T-cell (primary cell): ENCODE measurements at regions not wholly inside any gene's neighbourhood (a gene's known extent, or its start where the extent isn't known, plus 50 kb on each side); places are given as distances from the start of the nearest gene placed in this dataset.

Source experiments
- ATAC-seq, 4 experiments: fragments of 200-7000 bp in 3 of 4; fragments of 150-1000 bp in 1 of 4; cut with Tn5 transposase; replicated peaks in 1 of 4; 1 replicate in 3 of 4; 2 replicates in 1 of 4; pipeline ENCODE4 v1.10.0; 2021; ENCODE audit warnings: moderate library complexity in 3 of 4, mild to moderate bottlenecking in 2 of 4, moderate number of reproducible peaks in 1 of 4
- CTCF ChIA-PET, 2 donors: fragments of 300-600 bp; sonication (Branson Sonifier 250); formaldehyde crosslinking; loops; one replicate each; lab custom pipeline; 2022; ENCODE audit warnings: antibody characterized with exemption in 2 of 2; lab: Charles Lee
- POLR2A ChIA-PET, 2 donors: fragments of 300-600 bp; sonication (Branson Sonifier 250); formaldehyde crosslinking; loops; one replicate each; lab custom pipeline; 2022; ENCODE audit warnings: antibody characterized with exemption in 2 of 2; lab: Charles Lee
- DNase-seq, 35 experiments: peaks; one replicate each; pipeline versions ENCODE4 v3.0.0 to v3.0.0-alpha.2; 2013 to 2023
- H3K27ac ChIP-seq: one replicate; pipeline ENCODE4 v1.5.1; 2013; ENCODE audit warnings: low read length
- H3K27me3 ChIP-seq, 2 experiments: replicated peaks in 1 of 2; 1 replicate in 1 of 2; 2 replicates in 1 of 2; pipeline versions ENCODE4 v1.6.1 to v1.7.0; 2013; ENCODE audit warnings: low read length in 1 of 2, mixed read lengths in 1 of 2; ENCODE audit not compliant: control insufficient read depth in 2 of 2, insufficient read depth in 2 of 2; ENCODE audit errors: extremely low read depth in 1 of 2
- H3K36me3 ChIP-seq, 2 donors: 1 replicate in 1 of 2; 2 replicates in 1 of 2; pipeline versions ENCODE4 v1.6.1 to v1.7.0; 2013; ENCODE audit warnings: low read length in 1 of 2; ENCODE audit not compliant: control insufficient read depth in 2 of 2, insufficient read depth in 1 of 2; ENCODE audit errors: extremely low read depth in 1 of 2
- H3K4me1 ChIP-seq, 2 experiments: 1 replicate in 1 of 2; 2 replicates in 1 of 2; pipeline versions ENCODE4 v1.6.1 to v1.7.0; 2013; ENCODE audit warnings: low read length in 2 of 2, mixed read lengths in 1 of 2; ENCODE audit not compliant: insufficient read depth in 2 of 2, control insufficient read depth in 1 of 2; ENCODE audit errors: extremely low read depth in 1 of 2
- H3K4me3 ChIP-seq, 2 donors: 1 replicate in 1 of 2; 2 replicates in 1 of 2; pipeline versions ENCODE4 v1.5.1 to v1.7.0; 2013; ENCODE audit warnings: mild to moderate bottlenecking in 2 of 2, low read length in 1 of 2, moderate library complexity in 1 of 2; ENCODE audit not compliant: control insufficient read depth in 1 of 2; ENCODE audit errors: extremely low read depth in 1 of 2
- H3K9me3 ChIP-seq: 2 replicates; pipeline ENCODE4 v1.7.0; 2013
- H3K27ac Mint-ChIP-seq, 2 donors: one replicate each; pipeline ENCODE4 v1.8.0; 2020 to 2021; ENCODE audit warnings: mild to moderate bottlenecking in 2 of 2, mixed read lengths in 2 of 2
- H3K27me3 Mint-ChIP-seq, 2 donors: one replicate each; pipeline ENCODE4 v1.8.0; 2021 to 2022; ENCODE audit warnings: mixed read lengths in 2 of 2
- H3K36me3 Mint-ChIP-seq: one replicate; pipeline ENCODE4 v1.8.0; 2021; ENCODE audit warnings: mixed read lengths
- H3K4me1 Mint-ChIP-seq, 3 donors: one replicate each; pipeline ENCODE4 v1.8.0; 2020 to 2022; ENCODE audit warnings: mixed read lengths in 3 of 3, mild to moderate bottlenecking in 1 of 3
- H3K4me3 Mint-ChIP-seq, 3 donors: one replicate each; pipeline ENCODE4 v1.8.0; 2020 to 2022; ENCODE audit warnings: mild to moderate bottlenecking in 3 of 3, mixed read lengths in 3 of 3, moderate library complexity in 3 of 3
- H3K9me3 Mint-ChIP-seq, 3 donors: one replicate each; pipeline ENCODE4 v1.8.0; 2020 to 2022; ENCODE audit warnings: mixed read lengths in 3 of 3
- WGBS: methylation state at CpG from one replicate; pipeline ENCODE4 v1.1.5; 2013; ENCODE audit warnings: missing lambda C conversion rate; ENCODE audit not compliant: insufficient coverage; 5-methylcytosine and 5-hydroxymethylcytosine counted together

DNA sequence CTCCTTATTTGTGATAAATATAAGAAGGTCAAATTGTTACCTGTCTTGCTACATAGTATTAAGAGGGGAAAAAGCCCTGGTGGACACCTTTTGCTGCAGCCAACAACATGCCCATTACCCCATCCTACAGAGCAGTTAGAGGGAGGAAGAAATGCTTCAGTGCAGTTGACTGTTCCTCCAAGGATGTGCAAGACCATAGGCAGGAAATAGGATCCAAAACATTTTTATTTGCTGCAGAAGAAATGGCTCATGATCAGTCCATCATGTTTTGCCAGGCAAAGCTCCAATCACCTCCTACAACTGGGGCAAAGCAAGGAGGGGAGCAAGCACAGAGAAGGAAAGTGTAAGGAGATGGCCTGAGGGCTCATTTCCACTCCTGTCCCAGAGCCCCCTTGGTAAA, 399.1 kb upstream of the PIK3R1 start:
- Histone ChIP-seq H3K36me3 (no peaks in the 10 kb centered on the region), H3K4me1 (no peaks in the 10 kb centered on the region), H3K4me3 (no peak overlapping the region), H3K27ac (no peak overlapping the region), H3K27me3 (peaks cover 0 to 3% of the 10 kb centered on the region in 2 experiments), H3K9me3 (no peaks in the 10 kb centered on the region)
- ATAC-seq (no peak), DNase-seq (no peak)
- ChIA-PET POLR2A (no interaction called here), CTCF (no interaction called here)
- Mint-ChIP-seq H3K4me3 (no peak overlapping the region), H3K9me3 (peaks cover 0 to 3% (median 0%) of the 10 kb centered on the region in 3 donors), H3K27ac (no peak overlapping the region), H3K27me3 (peaks cover 4 to 5% of the 10 kb centered on the region in 2 donors), H3K4me1 (no peaks in the 10 kb centered on the region), H3K36me3 (no peaks in the 10 kb centered on the region)

GRCh38 chr5:67815455-67816391, 399.8 kb upstream of the PIK3R1 start:
- Histone ChIP-seq H3K9me3 (no peaks in the 10 kb centered on the region), H3K27me3 (peaks cover 0 to 3% of the 10 kb centered on the region in 2 experiments), H3K4me1 (no peaks in the 10 kb centered on the region), H3K36me3 (no peaks in the 10 kb centered on the region), H3K4me3 (no peak overlapping the region), H3K27ac (no peak overlapping the region)
- ChIA-PET CTCF (no interaction called here), POLR2A (no interaction called here)
- WGBS = 89% methylated on average over 2 of the region's 10 CpGs
- Mint-ChIP-seq H3K9me3 (peaks cover 0 to 3% (median 0%) of the 10 kb centered on the region in 3 donors), H3K27me3 (peaks cover 6 to 9% of the 10 kb centered on the region in 2 donors), H3K27ac (no peak overlapping the region), H3K4me1 (no peaks in the 10 kb centered on the region), H3K36me3 (no peaks in the 10 kb centered on the region), H3K4me3 (no peak overlapping the region)
- no peak for DNase-seq
- ATAC-seq = no peak

- H3K36me3 ChIP-seq = no peaks in the 10 kb centered on the region
- Mint-ChIP-seq H3K9me3 (peaks cover 0 to 3% (median 0%) of the 10 kb centered on the region in 3 donors), H3K4me3 (no peak overlapping the region), H3K27ac (no peak overlapping the region), H3K36me3 (no peaks in the 10 kb centered on the region), H3K27me3 (peaks cover 6 to 9% of the 10 kb centered on the region in 2 donors), H3K4me1 (no peaks in the 10 kb centered on the region)
- H3K27me3 ChIP-seq = peaks cover 0 to 3% of the 10 kb centered on the region in 2 experiments
- DNase-seq (no peak), ATAC-seq (no peak)
- ChIA-PET POLR2A (no interaction called here), CTCF (no interaction called here)
- H3K27ac ChIP-seq = no peak overlapping the region
- no peaks in the 10 kb centered on the region for H3K9me3 ChIP-seq
- H3K4me1 ChIP-seq = no peaks in the 10 kb centered on the region
- no peak overlapping the region for H3K4me3 ChIP-seq
- no CpG with 5 or more reads among the region's 3 CpGs for WGBS
These were observed 400.8 kb upstream of the PIK3R1 start for GRCh38 chr5:67814569-67815311.

- Histone ChIP-seq H3K9me3 (no peaks in the 10 kb centered on the region), H3K4me1 (no peaks in the 10 kb centered on the region), H3K27me3 (peaks cover 0 to 3% of the 10 kb centered on the region in 2 experiments), H3K4me3 (no peak overlapping the region), H3K27ac (no peak overlapping the region), H3K36me3 (no peaks in the 10 kb centered on the region)
- ChIA-PET CTCF (no interaction called here), POLR2A (no interaction called here)
- Mint-ChIP-seq H3K4me3 (no peak overlapping the region), H3K4me1 (no peaks in the 10 kb centered on the region), H3K27me3 (peaks cover 6 to 9% of the 10 kb centered on the region in 2 donors), H3K36me3 (no peaks in the 10 kb centered on the region), H3K27ac (no peak overlapping the region), H3K9me3 (peaks cover 0 to 2% (median 0%) of the 10 kb centered on the region in 3 donors)
- DNase-seq = no peak
- 81% methylated on average over 4 of the region's 6 CpGs for WGBS
- ATAC-seq = no peak
These were observed 401.5 kb upstream of the PIK3R1 start for GRCh38 chr5:67813877-67814539.

DNA sequence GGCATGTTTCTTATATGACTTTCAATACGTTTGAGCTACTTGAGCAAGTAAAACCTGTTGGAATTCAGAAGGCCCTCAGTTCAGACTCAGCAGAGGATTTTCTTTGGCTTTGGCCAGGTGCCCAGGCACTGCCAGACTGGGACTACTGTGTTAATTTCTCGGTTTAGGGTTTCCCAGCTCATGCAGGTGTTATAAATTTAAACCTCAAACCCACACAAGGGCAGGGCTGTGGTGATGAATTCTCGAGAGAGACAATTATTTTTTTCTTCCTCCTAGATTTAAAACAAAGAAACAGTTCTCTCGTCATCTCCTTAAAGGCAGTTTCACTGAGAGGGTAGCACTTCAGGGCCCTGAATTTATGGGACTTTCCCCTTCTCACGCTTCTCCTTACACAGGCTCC, 406.0 kb upstream of the PIK3R1 start:
- DNase-seq (peak in 3 of 35 experiments; percentile 1 to 11 (median 3)), ATAC-seq (no peak)
- whole genome bisulfite sequencing = 48% methylated on average over 3 of the region's 5 CpGs

DNA sequence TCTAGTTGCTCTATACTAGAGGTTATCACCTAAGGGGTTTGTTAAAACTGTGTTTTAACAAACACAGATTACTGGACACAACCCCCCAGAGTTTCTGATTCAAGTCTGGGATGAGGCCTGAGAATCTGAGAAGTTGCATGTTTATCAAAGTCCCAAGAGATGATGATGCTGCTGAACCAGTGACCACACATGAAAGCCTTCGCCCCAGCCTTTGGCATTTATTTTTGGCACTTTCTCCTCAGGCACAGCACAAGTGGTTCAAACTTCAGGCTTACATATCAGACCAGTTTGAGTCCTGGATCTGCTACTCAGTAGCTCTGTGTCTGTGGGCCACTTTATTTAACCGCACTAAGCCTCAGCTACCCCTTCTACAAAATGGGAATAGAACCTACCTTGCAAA, 407.2 kb upstream of the PIK3R1 start:
- Mint-ChIP-seq H3K27ac (no peak overlapping the region), H3K9me3 (no peaks in the 10 kb centered on the region), H3K27me3 (peaks cover 6 to 9% of the 10 kb centered on the region in 2 donors), H3K36me3 (no peaks in the 10 kb centered on the region), H3K4me1 (peaks cover 0 to 8% (median 0%) of the 10 kb centered on the region in 3 donors), H3K4me3 (no peak overlapping the region)
- H3K27ac ChIP-seq = no peak overlapping the region
- CTCF ChIA-PET = no interaction called here
- no peak overlapping the region for H3K4me3 ChIP-seq
- 86% methylated on average over 1 of the region's 2 CpGs for WGBS
- H3K9me3 ChIP-seq = no peaks in the 10 kb centered on the region
- no peak for DNase-seq
- POLR2A ChIA-PET = interaction anchor here in 1 of 2 donors (0.5 kb wide), 1 partner anchor 382 kb away, joined by 12 read pairs; no protein-coding TSS in a partner anchor
- H3K4me1 ChIP-seq = no peaks in the 10 kb centered on the region
- no peaks in the 10 kb centered on the region for H3K27me3 ChIP-seq
- ATAC-seq = no peak
- no peaks in the 10 kb centered on the region for H3K36me3 ChIP-seq

More for the DNA sequence above, 406.0 kb upstream of the PIK3R1 start:
- no peaks in the 10 kb centered on the region for H3K27me3 ChIP-seq
- ChIA-PET POLR2A (no interaction called here), CTCF (interaction anchor here in 1 of 2 donors (0.6 kb wide), 1 partner anchor 429 kb away, joined by 3 read pairs; no protein-coding TSS in a partner anchor)
- Mint-ChIP-seq H3K4me1 (peaks cover 0 to 8% (median 0%) of the 10 kb centered on the region in 3 donors), H3K27ac (no peak overlapping the region), H3K36me3 (no peaks in the 10 kb centered on the region), H3K4me3 (no peak overlapping the region), H3K27me3 (peaks cover 6 to 9% of the 10 kb centered on the region in 2 donors), H3K9me3 (no peaks in the 10 kb centered on the region)
- no peak overlapping the region for H3K4me3 ChIP-seq
- no peaks in the 10 kb centered on the region for H3K9me3 ChIP-seq
- H3K4me1 ChIP-seq = no peaks in the 10 kb centered on the region
- no peak overlapping the region for H3K27ac ChIP-seq
- H3K36me3 ChIP-seq = no peaks in the 10 kb centered on the region
